Hematopoietic multipotent progenitor cell (in vitro differentiated cells): ENCODE measurements at regions not wholly inside any gene's neighbourhood (a gene's known extent, or its start where the extent isn't known, plus 50 kb on each side); places are given as distances from the start of the nearest gene placed in this dataset.

Experiments
- DNase-seq, 3 donors: peaks; one replicate each; pipeline ENCODE4 v3.0.0-alpha.2; 2011 to 2015; ENCODE audit warnings: low read depth in 2 of 3, low spot score in 2 of 3

GRCh38 chr3:153596401-153596800, 434.4 kb downstream of the RAP2B start:
- no peak for DNase-seq

- no peak for DNase-seq
Measured at GRCh38 chr3:153599685-153600084, 437.7 kb downstream of the RAP2B start.

GRCh38 chr3:153600896-153601295, 438.9 kb downstream of the RAP2B start:
- no peak for DNase-seq

GRCh38 chr3:153601374-153601853, 439.4 kb downstream of the RAP2B start:
- DNase-seq = no peak

- DNase-seq = no peak
Measured at GRCh38 chr3:153602801-153603200, 440.8 kb downstream of the RAP2B start.

- DNase-seq = no peak
Measured at GRCh38 chr3:153614140-153614539, 452.1 kb downstream of the RAP2B start.

- no peak for DNase-seq
Measured at GRCh38 chr3:153614563-153614962, 452.5 kb downstream of the RAP2B start.

GRCh38 chr3:153615863-153616262, 453.8 kb downstream of the RAP2B start:
- DNase-seq = no peak

GRCh38 chr3:153617463-153617862, 455.4 kb downstream of the RAP2B start:
- DNase-seq = no peak

- no peak for DNase-seq
Measured at GRCh38 chr3:153618176-153618575, 456.1 kb downstream of the RAP2B start.

GRCh38 chr3:153619268-153619667, 457.2 kb downstream of the RAP2B start:
- DNase-seq = no peak

GRCh38 chr3:153621953-153622352, 459.9 kb downstream of the RAP2B start:
- no peak for DNase-seq

- DNase-seq = no peak
Measured at GRCh38 chr3:153623834-153624233, 461.8 kb downstream of the RAP2B start.

- no peak for DNase-seq
Measured at GRCh38 chr3:153624310-153625030, 462.4 kb downstream of the RAP2B start.

GRCh38 chr3:153625506-153625905, 463.5 kb downstream of the RAP2B start:
- DNase-seq = no peak

- no peak for DNase-seq
Measured at GRCh38 chr3:153626158-153626557, 464.1 kb downstream of the RAP2B start.

- peak in 2 of 3 donors; percentile 79 to 86 for DNase-seq
Measured at GRCh38 chr3:153628591-153628990, 466.6 kb downstream of the RAP2B start.

GRCh38 chr3:153629148-153629547, 467.1 kb downstream of the RAP2B start:
- no peak for DNase-seq

GRCh38 chr3:153631102-153631501, 469.1 kb downstream of the RAP2B start:
- no peak for DNase-seq

GRCh38 chr3:153631664-153632063, 469.6 kb downstream of the RAP2B start:
- DNase-seq = no peak

GRCh38 chr3:153633407-153633806, 471.4 kb downstream of the RAP2B start:
- no peak for DNase-seq

- no peak for DNase-seq
Measured at GRCh38 chr3:153634683-153635082, 472.7 kb downstream of the RAP2B start.

- no peak for DNase-seq
Measured at GRCh38 chr3:153639631-153640030, 477.6 kb downstream of the RAP2B start.
